ENCODE measurements at regions not wholly inside any gene's neighbourhood (a gene's known extent, or its start where the extent isn't known, plus 50 kb on each side); places are given as distances from the start of the nearest gene placed in this dataset.

- TF ChIP-seq, protein P1, sequence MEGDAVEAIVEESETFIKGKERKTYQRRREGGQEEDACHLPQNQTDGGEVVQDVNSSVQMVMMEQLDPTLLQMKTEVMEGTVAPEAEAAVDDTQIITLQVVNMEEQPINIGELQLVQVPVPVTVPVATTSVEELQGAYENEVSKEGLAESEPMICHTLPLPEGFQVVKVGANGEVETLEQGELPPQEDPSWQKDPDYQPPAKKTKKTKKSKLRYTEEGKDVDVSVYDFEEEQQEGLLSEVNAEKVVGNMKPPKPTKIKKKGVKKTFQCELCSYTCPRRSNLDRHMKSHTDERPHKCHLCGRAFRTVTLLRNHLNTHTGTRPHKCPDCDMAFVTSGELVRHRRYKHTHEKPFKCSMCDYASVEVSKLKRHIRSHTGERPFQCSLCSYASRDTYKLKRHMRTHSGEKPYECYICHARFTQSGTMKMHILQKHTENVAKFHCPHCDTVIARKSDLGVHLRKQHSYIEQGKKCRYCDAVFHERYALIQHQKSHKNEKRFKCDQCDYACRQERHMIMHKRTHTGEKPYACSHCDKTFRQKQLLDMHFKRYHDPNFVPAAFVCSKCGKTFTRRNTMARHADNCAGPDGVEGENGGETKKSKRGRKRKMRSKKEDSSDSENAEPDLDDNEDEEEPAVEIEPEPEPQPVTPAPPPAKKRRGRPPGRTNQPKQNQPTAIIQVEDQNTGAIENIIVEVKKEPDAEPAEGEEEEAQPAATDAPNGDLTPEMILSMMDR (IDR thresholded peaks at IDR 0.05): no peak
- TF ChIP-seq EZH2 (IDR thresholded peaks at IDR 0.05): no peak
Observed at GRCh38 chr3:103873021-103873420, 1438.2 kb downstream of the ZPLD1 start.

All from neural progenitor cell (in vitro differentiated cells).